ENCODE measurements at regions not wholly inside any gene's neighbourhood (a gene's known extent, or its start where the extent isn't known, plus 50 kb on each side); places are given as distances from the start of the nearest gene placed in this dataset.

- no peak for DNase-seq (ENCODE audit: low read depth, low spot score)
- in situ Hi-C loops (cut with HindIII; ENCODE audit: low pct_unique_long_range_greater_than_20kb, low sequenced_read_pairs) = no loop called here
Measured at GRCh38 chr13:81713201-81713600, 1372.3 kb upstream of the SPRY2 start.

- DNase-seq (ENCODE audit: low read depth, low spot score) = no peak
- in situ Hi-C loops (cut with HindIII; ENCODE audit: low pct_unique_long_range_greater_than_20kb, low sequenced_read_pairs) = no loop called here
Measured at GRCh38 chr13:81697826-81698225, 1356.9 kb upstream of the SPRY2 start.

GRCh38 chr13:81686877-81687276 is 1346.0 kb upstream of the SPRY2 start:
- no peak for DNase-seq (ENCODE audit: low read depth, low spot score)
- in situ Hi-C loops (cut with HindIII; ENCODE audit: low pct_unique_long_range_greater_than_20kb, low sequenced_read_pairs) = no loop called here

- in situ Hi-C loops (cut with HindIII; ENCODE audit: low pct_unique_long_range_greater_than_20kb, low sequenced_read_pairs) = no loop called here
- no peak for DNase-seq (ENCODE audit: low read depth, low spot score)
Measured at GRCh38 chr13:81683521-81683920, 1342.6 kb upstream of the SPRY2 start.

- in situ Hi-C loops (cut with HindIII; ENCODE audit: low pct_unique_long_range_greater_than_20kb, low sequenced_read_pairs) = no loop called here
- DNase-seq (ENCODE audit: low read depth, low spot score) = no peak
Measured at GRCh38 chr13:81682081-81682630, 1341.2 kb upstream of the SPRY2 start.

GRCh38 chr13:81677857-81678256 is 1336.9 kb upstream of the SPRY2 start:
- no peak for DNase-seq (ENCODE audit: low read depth, low spot score)
- in situ Hi-C loops (cut with HindIII; ENCODE audit: low pct_unique_long_range_greater_than_20kb, low sequenced_read_pairs) = no loop called here

GRCh38 chr13:81676008-81676407 is 1335.1 kb upstream of the SPRY2 start:
- in situ Hi-C loops (cut with HindIII; ENCODE audit: low pct_unique_long_range_greater_than_20kb, low sequenced_read_pairs) = no loop called here
- DNase-seq (ENCODE audit: low read depth, low spot score) = no peak

- in situ Hi-C loops (cut with HindIII; ENCODE audit: low pct_unique_long_range_greater_than_20kb, low sequenced_read_pairs) = no loop called here
- DNase-seq (ENCODE audit: low read depth, low spot score) = no peak
Measured at GRCh38 chr13:81671064-81671463, 1330.1 kb upstream of the SPRY2 start.

- no peak for DNase-seq (ENCODE audit: low read depth, low spot score)
- in situ Hi-C loops (cut with HindIII; ENCODE audit: low pct_unique_long_range_greater_than_20kb, low sequenced_read_pairs) = no loop called here
Measured at GRCh38 chr13:81670048-81670447, 1329.1 kb upstream of the SPRY2 start.

GRCh38 chr13:81664872-81665271 is 1323.9 kb upstream of the SPRY2 start:
- DNase-seq (ENCODE audit: low read depth, low spot score) = no peak
- in situ Hi-C loops (cut with HindIII; ENCODE audit: low pct_unique_long_range_greater_than_20kb, low sequenced_read_pairs) = no loop called here

- in situ Hi-C loops (cut with HindIII; ENCODE audit: low pct_unique_long_range_greater_than_20kb, low sequenced_read_pairs) = no loop called here
- no peak for DNase-seq (ENCODE audit: low read depth, low spot score)
Measured at GRCh38 chr13:81659984-81660383, 1319.1 kb upstream of the SPRY2 start.

- no peak for DNase-seq (ENCODE audit: low read depth, low spot score)
- in situ Hi-C loops (cut with HindIII; ENCODE audit: low pct_unique_long_range_greater_than_20kb, low sequenced_read_pairs) = no loop called here
Measured at GRCh38 chr13:81658598-81659370, 1317.9 kb upstream of the SPRY2 start.

- in situ Hi-C loops (cut with HindIII; ENCODE audit: low pct_unique_long_range_greater_than_20kb, low sequenced_read_pairs) = no loop called here
Measured at GRCh38 chr13:81639984-81640582, 1299.2 kb upstream of the SPRY2 start.

GRCh38 chr13:81637457-81637856 is 1296.5 kb upstream of the SPRY2 start:
- DNase-seq (ENCODE audit: low read depth, low spot score) = no peak
- in situ Hi-C loops (cut with HindIII; ENCODE audit: low pct_unique_long_range_greater_than_20kb, low sequenced_read_pairs) = no loop called here

More at GRCh38 chr13:81639984-81640582, 1299.2 kb upstream of the SPRY2 start:
- peak; percentile 64 for DNase-seq (ENCODE audit: low read depth, low spot score)

- DNase-seq (ENCODE audit: low read depth, low spot score) = no peak
- in situ Hi-C loops (cut with HindIII; ENCODE audit: low pct_unique_long_range_greater_than_20kb, low sequenced_read_pairs) = no loop called here
Measured at GRCh38 chr13:81636120-81636519, 1295.2 kb upstream of the SPRY2 start.

- no peak for DNase-seq (ENCODE audit: low read depth, low spot score)
- in situ Hi-C loops (cut with HindIII; ENCODE audit: low pct_unique_long_range_greater_than_20kb, low sequenced_read_pairs) = no loop called here
Measured at GRCh38 chr13:81615031-81615430, 1274.1 kb upstream of the SPRY2 start.

- DNase-seq (ENCODE audit: low read depth, low spot score) = no peak
- in situ Hi-C loops (cut with HindIII; ENCODE audit: low pct_unique_long_range_greater_than_20kb, low sequenced_read_pairs) = no loop called here
Measured at GRCh38 chr13:81610644-81611043, 1269.7 kb upstream of the SPRY2 start.

- in situ Hi-C loops (cut with HindIII; ENCODE audit: low pct_unique_long_range_greater_than_20kb, low sequenced_read_pairs) = no loop called here
- DNase-seq (ENCODE audit: low read depth, low spot score) = no peak
Measured at GRCh38 chr13:81609335-81609734, 1268.4 kb upstream of the SPRY2 start.

- DNase-seq (ENCODE audit: low read depth, low spot score) = no peak
- in situ Hi-C loops (cut with HindIII; ENCODE audit: low pct_unique_long_range_greater_than_20kb, low sequenced_read_pairs) = no loop called here
Measured at GRCh38 chr13:81606074-81606473, 1265.1 kb upstream of the SPRY2 start.
